HL-60 (cell line): ENCODE measurements at regions not wholly inside any gene's neighbourhood (a gene's known extent, or its start where the extent isn't known, plus 50 kb on each side); places are given as distances from the start of the nearest gene placed in this dataset.

ENCODE experiments used
- GABPA ChIP-seq: IDR thresholded peaks from 2 replicates; pipeline ENCODE4 v1.6.1; 2012; ENCODE audit warnings: low read depth
- TF ChIP-seq, protein P1 (sequence below): IDR thresholded peaks from one replicate; pipeline ENCODE4 v1.5.1; 2011; ENCODE audit warnings: low read length, control low read depth, inconsistent platforms; ENCODE audit not compliant: insufficient read depth

DNA sequence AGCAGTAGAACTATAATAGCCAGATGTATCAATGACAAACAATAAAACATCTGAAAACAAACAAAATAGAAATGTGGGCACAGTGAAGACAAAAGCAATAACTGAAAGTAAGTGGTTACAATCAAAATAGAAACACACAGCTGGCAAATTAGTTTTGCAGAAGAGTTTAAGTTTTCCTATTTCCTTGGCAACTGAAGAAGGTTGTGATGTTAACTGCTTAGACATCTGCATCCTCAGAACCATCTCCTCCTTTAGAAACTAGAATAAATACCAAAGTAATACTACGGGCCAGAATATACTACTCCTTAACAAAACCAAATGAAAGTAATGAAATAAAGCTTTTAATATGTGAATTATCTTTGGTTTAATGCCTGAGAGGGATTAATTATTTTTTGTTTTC is 605.5 kb downstream of the LTN1 start:
- no peak for TF ChIP-seq GABPA
- TF ChIP-seq, protein P1, sequence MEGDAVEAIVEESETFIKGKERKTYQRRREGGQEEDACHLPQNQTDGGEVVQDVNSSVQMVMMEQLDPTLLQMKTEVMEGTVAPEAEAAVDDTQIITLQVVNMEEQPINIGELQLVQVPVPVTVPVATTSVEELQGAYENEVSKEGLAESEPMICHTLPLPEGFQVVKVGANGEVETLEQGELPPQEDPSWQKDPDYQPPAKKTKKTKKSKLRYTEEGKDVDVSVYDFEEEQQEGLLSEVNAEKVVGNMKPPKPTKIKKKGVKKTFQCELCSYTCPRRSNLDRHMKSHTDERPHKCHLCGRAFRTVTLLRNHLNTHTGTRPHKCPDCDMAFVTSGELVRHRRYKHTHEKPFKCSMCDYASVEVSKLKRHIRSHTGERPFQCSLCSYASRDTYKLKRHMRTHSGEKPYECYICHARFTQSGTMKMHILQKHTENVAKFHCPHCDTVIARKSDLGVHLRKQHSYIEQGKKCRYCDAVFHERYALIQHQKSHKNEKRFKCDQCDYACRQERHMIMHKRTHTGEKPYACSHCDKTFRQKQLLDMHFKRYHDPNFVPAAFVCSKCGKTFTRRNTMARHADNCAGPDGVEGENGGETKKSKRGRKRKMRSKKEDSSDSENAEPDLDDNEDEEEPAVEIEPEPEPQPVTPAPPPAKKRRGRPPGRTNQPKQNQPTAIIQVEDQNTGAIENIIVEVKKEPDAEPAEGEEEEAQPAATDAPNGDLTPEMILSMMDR = no peak
